22Rv1 (cell line): ENCODE measurements at regions not wholly inside any gene's neighbourhood (a gene's known extent, or its start where the extent isn't known, plus 50 kb on each side); places are given as distances from the start of the nearest gene placed in this dataset.

Experiments used
- ZFX ChIP-seq: fragments of 450-650 bp; IDR thresholded peaks from 2 replicates; pipeline ENCODE4 v1.6.1; 2017; ENCODE audit warnings: antibody characterized with exemption, borderline replicate concordance
- TF ChIP-seq, protein P1 (sequence below): fragments of 450-650 bp; IDR thresholded peaks from 2 replicates; pipeline ENCODE4 v1.5.1; 2017; ENCODE audit warnings: mild to moderate bottlenecking

DNA sequence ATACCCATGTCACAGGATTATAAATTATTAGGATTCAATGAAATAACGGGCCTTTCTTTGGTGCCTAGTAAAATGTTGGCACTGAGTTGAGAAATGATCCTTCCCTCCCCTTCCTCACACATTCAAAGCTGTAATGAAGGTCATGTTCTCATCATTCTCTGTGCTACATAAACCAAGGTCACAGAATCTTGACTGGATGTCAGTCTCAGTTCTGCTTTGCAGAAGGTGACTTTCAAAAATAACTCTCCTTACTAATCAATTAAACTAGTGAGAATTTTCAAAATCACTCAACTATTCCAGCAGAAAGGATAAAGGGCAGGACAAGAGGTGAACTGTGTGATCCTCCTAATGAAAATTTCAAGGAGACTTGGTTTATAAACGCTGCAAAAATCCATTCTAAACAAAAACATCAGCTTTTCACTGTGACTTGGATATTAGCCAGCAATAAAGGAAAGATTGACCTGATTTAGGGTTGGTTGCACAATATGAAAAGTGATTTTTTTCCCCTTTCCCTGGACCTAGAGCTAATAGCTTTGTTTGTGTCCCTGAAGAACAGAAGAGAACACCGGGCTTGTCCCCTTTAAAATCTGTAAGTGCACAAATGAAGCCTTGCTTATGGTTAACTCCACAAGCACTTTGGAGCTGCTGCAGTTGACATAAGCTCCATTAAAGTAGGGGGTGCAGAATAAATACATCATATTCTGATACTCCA, 120.1 kb downstream of the SEC16B start:
- TF ChIP-seq, protein P1, sequence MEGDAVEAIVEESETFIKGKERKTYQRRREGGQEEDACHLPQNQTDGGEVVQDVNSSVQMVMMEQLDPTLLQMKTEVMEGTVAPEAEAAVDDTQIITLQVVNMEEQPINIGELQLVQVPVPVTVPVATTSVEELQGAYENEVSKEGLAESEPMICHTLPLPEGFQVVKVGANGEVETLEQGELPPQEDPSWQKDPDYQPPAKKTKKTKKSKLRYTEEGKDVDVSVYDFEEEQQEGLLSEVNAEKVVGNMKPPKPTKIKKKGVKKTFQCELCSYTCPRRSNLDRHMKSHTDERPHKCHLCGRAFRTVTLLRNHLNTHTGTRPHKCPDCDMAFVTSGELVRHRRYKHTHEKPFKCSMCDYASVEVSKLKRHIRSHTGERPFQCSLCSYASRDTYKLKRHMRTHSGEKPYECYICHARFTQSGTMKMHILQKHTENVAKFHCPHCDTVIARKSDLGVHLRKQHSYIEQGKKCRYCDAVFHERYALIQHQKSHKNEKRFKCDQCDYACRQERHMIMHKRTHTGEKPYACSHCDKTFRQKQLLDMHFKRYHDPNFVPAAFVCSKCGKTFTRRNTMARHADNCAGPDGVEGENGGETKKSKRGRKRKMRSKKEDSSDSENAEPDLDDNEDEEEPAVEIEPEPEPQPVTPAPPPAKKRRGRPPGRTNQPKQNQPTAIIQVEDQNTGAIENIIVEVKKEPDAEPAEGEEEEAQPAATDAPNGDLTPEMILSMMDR: no peak
- TF ChIP-seq ZFX: no peak
